BJ (cell line): ENCODE measurements at regions not wholly inside any gene's neighbourhood (a gene's known extent, or its start where the extent isn't known, plus 50 kb on each side); places are given as distances from the start of the nearest gene placed in this dataset.
"Not testable (repeated sequence)": the region's sequence is repeated elsewhere in the genome, so short reads cannot be mapped to it uniquely, and the experiment has no call there.

Experiments
- CTCF ChIA-PET: fragments of 350-600 bp; formaldehyde crosslinking; extraction: SDS; loops from one replicate; lab custom pipeline; 2021; ENCODE audit warnings: antibody characterized with exemption, inconsistent platforms; lab: Yijun Ruan, JAX
- POLR2A ChIA-PET: fragments of 300-600 bp; sonication (Branson Sonifier 250); formaldehyde crosslinking; extraction: SDS; loops from one replicate; lab custom pipeline; 2021; ENCODE audit warnings: antibody characterized with exemption; lab: Charles Lee
- DNase-seq: peaks from one replicate; pipeline ENCODE4 v3.0.0-alpha.2; 2011; ENCODE audit warnings: low read depth
- H3K27me3 ChIP-seq: 2 replicates; pipeline ENCODE4 v1.6.0; 2011; ENCODE audit warnings: low read length; ENCODE audit not compliant: control insufficient read depth, insufficient read depth
- H3K36me3 ChIP-seq: 2 replicates; pipeline ENCODE4 v1.5.1; 2011; ENCODE audit warnings: low read length; ENCODE audit not compliant: control insufficient read depth, insufficient read depth
- H3K4me3 ChIP-seq: 2 replicates; pipeline ENCODE4 v1.5.1; 2011; ENCODE audit warnings: low read depth, mild to moderate bottlenecking, control low read depth, low read length
- TF ChIP-seq, protein P1 (sequence below): IDR thresholded peaks from 2 replicates; pipeline ENCODE4 v1.5.1; 2011; ENCODE audit warnings: low read depth, mild to moderate bottlenecking, control low read depth, inconsistent platforms, low read length, moderate library complexity; ENCODE audit not compliant: insufficient read depth

DNA sequence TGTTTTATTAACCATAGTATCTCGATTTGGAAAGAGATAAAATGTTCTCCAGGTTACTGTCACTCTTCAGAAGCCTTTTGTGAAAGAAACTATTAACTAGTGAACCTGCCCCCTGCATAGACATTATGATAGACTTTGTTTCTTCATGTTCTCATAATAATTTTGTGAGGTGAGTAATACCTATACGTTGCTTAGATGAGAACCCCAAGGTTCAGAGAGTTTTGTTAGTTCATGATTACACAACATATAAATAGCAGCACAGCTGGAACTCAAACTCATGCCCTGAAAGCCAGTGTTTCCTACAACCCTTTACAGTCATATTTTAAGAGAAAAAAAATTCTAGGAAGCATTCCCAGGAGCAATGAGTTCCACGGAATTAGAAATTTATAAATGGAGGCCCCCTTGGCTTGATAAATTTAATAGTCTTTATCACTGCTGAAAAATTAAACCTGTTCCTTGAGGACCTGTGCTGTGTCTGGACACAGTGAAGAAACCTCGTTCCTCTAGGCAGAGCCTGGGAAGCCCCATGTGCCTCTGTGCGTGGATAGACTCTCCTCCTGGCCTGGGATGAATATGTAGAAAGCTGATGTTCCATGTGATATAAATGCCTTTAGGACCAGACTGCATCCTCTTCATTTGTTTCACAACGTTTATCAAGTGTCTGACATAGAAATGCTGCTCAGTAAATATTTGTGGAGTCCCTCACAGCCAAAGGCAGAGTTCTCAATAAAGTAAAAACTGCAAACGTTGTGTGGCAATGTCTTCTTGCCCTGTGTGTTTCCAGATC lies 1257.0 kb upstream of the GYPC start:
- ChIA-PET POLR2A (no interaction called here), CTCF (no interaction called here)
- H3K27me3 ChIP-seq: no peaks in the 10 kb centered on the region
- DNase-seq: no peak
- no peaks in the 10 kb centered on the region for H3K36me3 ChIP-seq
- H3K4me3 ChIP-seq: no peak overlapping the region
- TF ChIP-seq, protein P1, sequence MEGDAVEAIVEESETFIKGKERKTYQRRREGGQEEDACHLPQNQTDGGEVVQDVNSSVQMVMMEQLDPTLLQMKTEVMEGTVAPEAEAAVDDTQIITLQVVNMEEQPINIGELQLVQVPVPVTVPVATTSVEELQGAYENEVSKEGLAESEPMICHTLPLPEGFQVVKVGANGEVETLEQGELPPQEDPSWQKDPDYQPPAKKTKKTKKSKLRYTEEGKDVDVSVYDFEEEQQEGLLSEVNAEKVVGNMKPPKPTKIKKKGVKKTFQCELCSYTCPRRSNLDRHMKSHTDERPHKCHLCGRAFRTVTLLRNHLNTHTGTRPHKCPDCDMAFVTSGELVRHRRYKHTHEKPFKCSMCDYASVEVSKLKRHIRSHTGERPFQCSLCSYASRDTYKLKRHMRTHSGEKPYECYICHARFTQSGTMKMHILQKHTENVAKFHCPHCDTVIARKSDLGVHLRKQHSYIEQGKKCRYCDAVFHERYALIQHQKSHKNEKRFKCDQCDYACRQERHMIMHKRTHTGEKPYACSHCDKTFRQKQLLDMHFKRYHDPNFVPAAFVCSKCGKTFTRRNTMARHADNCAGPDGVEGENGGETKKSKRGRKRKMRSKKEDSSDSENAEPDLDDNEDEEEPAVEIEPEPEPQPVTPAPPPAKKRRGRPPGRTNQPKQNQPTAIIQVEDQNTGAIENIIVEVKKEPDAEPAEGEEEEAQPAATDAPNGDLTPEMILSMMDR: no peak

DNA sequence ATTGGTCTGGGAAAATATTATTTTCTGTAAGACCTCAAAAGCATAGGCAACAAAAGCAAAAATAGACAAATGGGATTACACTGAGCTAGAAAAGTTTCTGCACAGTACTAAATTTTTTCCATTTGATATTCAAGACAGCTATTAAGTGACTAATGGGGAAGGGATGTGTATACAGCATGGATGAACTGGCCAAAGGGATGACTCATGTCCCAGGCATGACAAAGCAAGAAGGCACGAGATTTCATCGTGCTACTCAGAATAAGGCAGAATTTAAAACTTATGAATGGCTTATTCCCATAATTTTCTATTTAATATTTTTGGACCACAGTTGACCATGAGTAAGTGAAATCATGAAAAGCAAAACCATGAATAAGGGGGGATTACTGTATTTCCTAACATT lies 1250.1 kb upstream of the GYPC start:
- DNase-seq: peak; percentile 77
- Histone ChIP-seq H3K4me3 (no peak overlapping the region), H3K36me3 (no peaks in the 10 kb centered on the region), H3K27me3 (no peaks in the 10 kb centered on the region)
- ChIA-PET POLR2A (no interaction called here), CTCF (no interaction called here)
- TF ChIP-seq, protein P1: no peak

DNA sequence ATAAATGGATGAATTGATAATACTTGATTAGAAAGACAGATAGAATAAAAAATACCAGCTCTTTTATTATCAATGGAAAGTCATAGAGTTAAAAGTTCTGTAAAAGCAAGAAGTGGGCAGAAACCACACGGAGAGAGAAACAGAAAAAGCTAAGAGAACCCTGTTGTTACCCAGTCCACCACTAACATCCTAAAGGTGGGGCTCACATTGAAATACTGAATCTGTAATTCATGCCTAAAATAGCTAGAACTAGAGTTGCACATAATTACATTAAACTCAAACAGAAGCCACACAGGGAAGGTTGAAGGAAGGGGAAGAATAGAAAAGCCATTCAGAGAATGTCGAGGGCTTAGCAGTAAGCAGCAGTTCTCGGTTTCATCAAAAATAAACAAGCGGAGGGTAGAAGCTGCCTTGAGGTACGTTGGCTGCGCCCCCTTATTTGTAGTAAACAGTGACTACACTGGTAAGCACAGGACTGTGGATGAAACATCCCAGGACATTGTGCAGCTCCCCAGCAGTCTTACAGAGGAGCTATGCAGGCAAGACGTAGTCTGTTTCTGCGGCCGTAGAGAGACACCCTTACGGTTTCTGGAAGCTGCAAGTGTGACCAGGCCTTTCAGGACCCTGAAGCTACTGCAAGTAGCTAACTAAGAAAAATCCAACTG lies 1247.0 kb upstream of the GYPC start:
- no peak overlapping the region for H3K4me3 ChIP-seq
- POLR2A ChIA-PET: no interaction called here

DNA sequence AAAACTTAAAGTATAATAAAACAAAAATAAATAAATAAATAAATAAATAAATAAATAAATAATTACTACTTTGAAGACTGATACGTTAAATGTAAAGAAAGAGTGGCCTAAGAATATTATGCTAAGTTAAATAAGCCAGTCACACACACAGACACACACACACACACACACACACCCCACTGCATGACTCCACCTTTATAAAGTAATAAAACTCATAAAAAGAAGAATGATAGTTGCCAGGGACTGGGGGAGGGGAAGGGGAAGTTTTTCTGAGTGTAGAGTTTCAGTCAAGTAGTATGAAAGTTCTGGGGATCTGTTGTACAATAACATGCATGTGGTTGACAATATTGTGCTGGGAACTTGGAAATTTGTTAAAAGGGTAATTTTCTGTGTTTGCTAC lies 1237.5 kb upstream of the GYPC start:
- DNase-seq: no peak
- Histone ChIP-seq H3K27me3 (no peaks in the 10 kb centered on the region), H3K4me3 (no peak overlapping the region), H3K36me3 (no peaks in the 10 kb centered on the region)
- CTCF ChIA-PET: no interaction called here
- TF ChIP-seq, protein P1: no peak
- POLR2A ChIA-PET: no interaction called here

More for the DNA sequence above, 1247.0 kb upstream of the GYPC start:
- TF ChIP-seq, protein P1: no peak
- CTCF ChIA-PET: no interaction called here
- Histone ChIP-seq H3K36me3 (no peaks in the 10 kb centered on the region), H3K27me3 (no peaks in the 10 kb centered on the region)
- no peak for DNase-seq

DNA sequence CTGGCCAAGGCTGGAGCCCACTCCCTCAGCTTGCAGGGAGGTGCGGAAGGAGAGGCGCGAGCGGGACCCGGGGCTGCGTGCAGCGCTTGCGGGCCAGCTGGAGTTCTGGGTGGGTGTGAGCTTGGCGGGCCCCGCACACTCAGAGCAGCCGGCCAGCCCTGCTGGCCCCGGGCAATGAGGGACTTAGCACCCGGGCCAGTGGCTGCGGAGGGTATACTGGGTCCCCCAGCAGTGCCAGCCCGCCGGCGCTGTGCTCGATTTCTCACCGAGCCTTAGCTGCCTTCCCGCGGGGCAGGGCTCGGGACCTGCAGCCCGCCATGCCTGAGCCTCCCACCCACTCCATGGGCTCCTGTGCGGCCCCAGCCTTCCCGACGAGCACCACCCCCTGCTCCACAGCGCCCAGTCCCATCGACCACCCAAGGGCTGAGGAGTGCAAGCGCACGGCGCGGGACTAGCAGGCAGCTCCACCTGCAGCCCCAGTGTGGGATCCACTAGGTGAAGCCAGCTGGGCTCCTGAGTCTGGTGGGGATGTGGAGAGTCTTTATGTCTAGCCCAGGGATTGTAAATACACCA lies 1233.7 kb upstream of the GYPC start:
- POLR2A ChIA-PET, CTCF ChIA-PET, H3K27me3 ChIP-seq: not testable (repeated sequence)

More for the DNA sequence above, 1233.7 kb upstream of the GYPC start:
- not testable (repeated sequence) for H3K36me3 ChIP-seq, H3K4me3 ChIP-seq, DNase-seq
